Tibial nerve (tissue), 4 donors: ENCODE measurements at regions not wholly inside any gene's neighbourhood (a gene's known extent, or its start where the extent isn't known, plus 50 kb on each side); places are given as distances from the start of the nearest gene placed in this dataset.

ENCODE experiments used
- DNase-seq, 2 donors: peaks; one replicate each; pipeline ENCODE4 v3.0.0-alpha.2; 2019; ENCODE audit warnings: low spot score in 2 of 2
- H3K27ac ChIP-seq, 4 donors: fragments of 200-600 bp; sonication (generic) in 3 of 4; one replicate each; pipeline ENCODE4 v1.5.1; 2017 to 2019; ENCODE audit warnings: mild to moderate bottlenecking in 1 of 4
- H3K27me3 ChIP-seq, 2 donors: fragments of 200-600 bp; sonication (generic) in 1 of 2; one replicate each; pipeline versions ENCODE4 v1.5.1 to v1.6.0; 2017 to 2019
- H3K36me3 ChIP-seq, 3 donors: fragments of 200-600 bp; sonication (generic); one replicate each; pipeline ENCODE4 v1.5.1; 2018 to 2019
- H3K4me1 ChIP-seq, 4 donors: fragments of 200-600 bp; sonication (generic) in 3 of 4; one replicate each; pipeline ENCODE4 v1.5.1; 2017 to 2019
- H3K4me3 ChIP-seq, 4 donors: fragments of 200-600 bp; sonication (generic) in 3 of 4; one replicate each; pipeline ENCODE4 v1.5.1; 2017 to 2019; ENCODE audit warnings: mild to moderate bottlenecking in 1 of 4, moderate library complexity in 1 of 4
- H3K9me3 ChIP-seq, 4 donors: fragments of 200-600 bp; sonication (generic) in 3 of 4; one replicate each; pipeline ENCODE4 v1.5.1; 2017 to 2019
- EP300 ChIP-seq, 2 donors: sonication (generic); formaldehyde crosslinking; IDR thresholded peaks; one replicate each; pipeline ENCODE4 v1.6.1; 2017; ENCODE audit warnings: antibody characterized with exemption in 2 of 2, mild to moderate bottlenecking in 1 of 2
- POLR2A ChIP-seq, 2 donors: fragments of 450-650 bp; IDR thresholded peaks; one replicate each; pipeline ENCODE4 v1.6.1; 2017; ENCODE audit warnings: antibody characterized with exemption in 2 of 2, mild to moderate bottlenecking in 2 of 2, moderate library complexity in 2 of 2
- WGBS, 2 donors: methylation state at CpG; one replicate each; pipeline ENCODE4 v1.1.5; 2018; 5-methylcytosine and 5-hydroxymethylcytosine counted together
- TF ChIP-seq, protein P1 (sequence below), 5 experiments: fragments of 200-600 bp in 3 of 5; fragments of 450-650 bp in 2 of 5; sonication (generic) in 3 of 5; IDR thresholded peaks; one replicate each; pipeline ENCODE4 v1.5.1; 2016 to 2019; ENCODE audit warnings: antibody characterized with exemption in 5 of 5, mild to moderate bottlenecking in 3 of 5, moderate library complexity in 2 of 5

DNA sequence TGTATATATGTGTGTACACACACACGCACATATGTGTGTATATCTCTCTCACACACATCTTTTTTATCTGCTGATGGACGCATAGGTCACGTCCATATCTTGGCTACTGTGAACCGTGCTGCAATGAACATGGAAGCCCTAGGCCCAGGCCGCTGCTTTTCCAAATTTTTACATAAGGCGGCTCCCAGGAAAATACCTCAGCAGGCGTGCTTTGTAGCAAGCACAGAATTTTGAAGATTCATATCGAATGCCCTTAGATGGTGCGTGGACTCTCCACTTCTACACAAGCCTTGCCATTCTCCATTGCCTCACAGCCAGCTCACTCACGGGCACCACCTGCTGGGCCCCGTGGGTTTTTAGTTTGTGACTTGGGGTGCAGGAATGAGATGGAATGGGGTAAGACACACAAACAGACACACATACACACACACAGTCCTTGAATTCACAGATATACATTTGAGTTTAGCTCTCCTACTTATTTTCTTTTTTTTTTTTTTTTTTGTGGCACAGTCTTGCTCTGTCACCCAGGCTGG, 57.9 kb upstream of the RNF32 start:
- H3K4me1 ChIP-seq, result no peaks in the 10 kb centered on the region
- WGBS, 2 donors, result 96 to 98% methylated on average over 11 of the region's 11 CpGs
- peaks cover 0 to 30% (median 0%) of the 10 kb centered on the region in 3 donors for H3K36me3 ChIP-seq
- no peak overlapping the region for H3K27ac ChIP-seq
- H3K27me3 ChIP-seq, result no peaks in the 10 kb centered on the region
- no peak overlapping the region for H3K4me3 ChIP-seq
- H3K9me3 ChIP-seq, result peaks cover 0 to 16% (median 0%) of the 10 kb centered on the region in 4 donors
- DNase-seq, result no peak
- TF ChIP-seq POLR2A (IDR thresholded peaks at IDR 0.05) (no peak), EP300 (IDR thresholded peaks at IDR 0.05) (no peak)
- TF ChIP-seq, protein P1, sequence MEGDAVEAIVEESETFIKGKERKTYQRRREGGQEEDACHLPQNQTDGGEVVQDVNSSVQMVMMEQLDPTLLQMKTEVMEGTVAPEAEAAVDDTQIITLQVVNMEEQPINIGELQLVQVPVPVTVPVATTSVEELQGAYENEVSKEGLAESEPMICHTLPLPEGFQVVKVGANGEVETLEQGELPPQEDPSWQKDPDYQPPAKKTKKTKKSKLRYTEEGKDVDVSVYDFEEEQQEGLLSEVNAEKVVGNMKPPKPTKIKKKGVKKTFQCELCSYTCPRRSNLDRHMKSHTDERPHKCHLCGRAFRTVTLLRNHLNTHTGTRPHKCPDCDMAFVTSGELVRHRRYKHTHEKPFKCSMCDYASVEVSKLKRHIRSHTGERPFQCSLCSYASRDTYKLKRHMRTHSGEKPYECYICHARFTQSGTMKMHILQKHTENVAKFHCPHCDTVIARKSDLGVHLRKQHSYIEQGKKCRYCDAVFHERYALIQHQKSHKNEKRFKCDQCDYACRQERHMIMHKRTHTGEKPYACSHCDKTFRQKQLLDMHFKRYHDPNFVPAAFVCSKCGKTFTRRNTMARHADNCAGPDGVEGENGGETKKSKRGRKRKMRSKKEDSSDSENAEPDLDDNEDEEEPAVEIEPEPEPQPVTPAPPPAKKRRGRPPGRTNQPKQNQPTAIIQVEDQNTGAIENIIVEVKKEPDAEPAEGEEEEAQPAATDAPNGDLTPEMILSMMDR (IDR thresholded peaks at IDR 0.05), result no peak

DNA sequence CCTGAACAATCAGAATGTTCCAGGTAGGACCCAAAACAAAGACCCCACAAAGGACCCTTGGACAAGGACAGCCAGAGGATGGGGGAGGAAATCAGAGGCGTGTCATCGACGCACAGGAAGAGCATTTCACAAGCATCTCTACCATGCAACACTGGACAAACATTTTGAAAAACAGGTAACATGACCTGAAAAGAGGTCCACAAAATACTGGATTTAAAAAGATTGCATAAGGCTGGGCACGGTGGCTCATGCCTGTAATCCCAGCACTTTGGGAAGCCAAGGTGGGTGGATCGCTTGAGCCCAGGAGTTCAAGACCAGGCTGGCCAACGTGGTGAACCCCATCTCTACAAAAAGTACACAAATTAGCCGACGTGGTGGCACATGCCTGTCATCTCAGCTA, 60.5 kb upstream of the RNF32 start:
- DNase-seq, result no peak
- Histone ChIP-seq H3K27me3 (no peaks in the 10 kb centered on the region), H3K4me1 (no peaks in the 10 kb centered on the region), H3K36me3 (peaks cover 0 to 11% (median 0%) of the 10 kb centered on the region in 3 donors), H3K4me3 (no peak overlapping the region), H3K27ac (no peak overlapping the region), H3K9me3 (peaks cover 0 to 4% (median under 1%) of the 10 kb centered on the region in 4 donors)
- WGBS, 2 donors, result 89 to 92% methylated on average over 8 of the region's 8 CpGs
- no peak for TF ChIP-seq EP300 (IDR thresholded peaks at IDR 0.05)
- TF ChIP-seq, protein P1 (IDR thresholded peaks at IDR 0.05), result no peak
- no peak for TF ChIP-seq POLR2A (IDR thresholded peaks at IDR 0.05)

DNA sequence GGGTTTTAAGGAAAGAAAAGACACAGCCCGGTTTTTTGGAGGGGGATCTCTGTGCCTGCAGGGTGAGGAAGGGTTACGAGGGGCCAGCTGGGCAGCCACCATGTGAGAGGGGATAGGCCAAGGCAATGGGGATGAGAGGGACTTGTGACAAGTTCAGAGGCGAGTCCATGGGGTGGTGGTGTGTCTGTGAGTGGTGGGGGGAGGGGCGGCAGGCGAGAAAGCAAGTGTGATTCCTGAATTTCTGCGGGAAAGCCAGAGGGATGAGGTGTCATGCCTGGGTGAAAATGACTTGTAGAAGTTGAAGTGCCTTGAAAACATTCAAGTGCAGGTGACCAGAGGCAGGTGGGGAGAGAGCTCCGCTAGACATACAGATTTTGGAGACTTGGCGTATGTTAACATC, 61.0 kb upstream of the RNF32 start:
- no peak for TF ChIP-seq EP300 (IDR thresholded peaks at IDR 0.05)
- H3K27me3 ChIP-seq, result no peaks in the 10 kb centered on the region
- WGBS, 2 donors, result 64 to 78% methylated on average over 8 of the region's 8 CpGs

DNA sequence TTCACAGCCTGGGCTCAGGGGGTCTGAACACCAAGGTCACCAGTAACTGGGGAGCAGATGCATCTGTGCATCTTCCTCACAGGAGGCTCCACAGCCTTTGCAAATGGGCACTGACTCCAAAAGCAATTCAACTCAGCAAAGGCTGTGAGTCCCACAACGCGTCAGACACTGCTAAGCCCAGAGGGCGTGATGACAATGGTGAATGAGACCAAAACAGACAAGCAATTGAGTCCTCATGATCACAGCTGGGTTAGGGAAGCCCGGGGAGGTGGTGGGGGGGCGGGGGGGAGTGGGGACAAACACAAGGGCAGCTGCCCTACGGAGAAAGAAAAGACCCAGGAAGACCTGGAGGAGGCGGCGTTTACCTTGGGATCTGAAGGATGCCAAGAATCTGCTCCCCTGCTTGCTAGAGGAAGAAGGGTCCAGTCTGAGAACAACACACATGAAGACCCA, 61.6 kb upstream of the RNF32 start:
- Histone ChIP-seq H3K36me3 (peaks cover 0 to 10% (median 0%) of the 10 kb centered on the region in 3 donors), H3K27ac (no peak overlapping the region), H3K4me1 (no peaks in the 10 kb centered on the region), H3K27me3 (no peaks in the 10 kb centered on the region), H3K9me3 (peaks cover 0 to 11% (median 2%) of the 10 kb centered on the region in 4 donors), H3K4me3 (no peak overlapping the region)
- WGBS, 2 donors, result 46 to 54% methylated on average over 7 to 8 of the region's 8 CpGs
- DNase-seq, result no peak
- TF ChIP-seq, protein P1 (IDR thresholded peaks at IDR 0.05), result no peak
- TF ChIP-seq EP300 (IDR thresholded peaks at IDR 0.05), result no peak
- TF ChIP-seq POLR2A (IDR thresholded peaks at IDR 0.05), result no peak

More for the DNA sequence above, 61.0 kb upstream of the RNF32 start:
- H3K4me3 ChIP-seq, result no peak overlapping the region
- H3K4me1 ChIP-seq, result no peaks in the 10 kb centered on the region
- DNase-seq, result no peak
- no peak overlapping the region for H3K27ac ChIP-seq
- peaks cover 0 to 10% (median 0%) of the 10 kb centered on the region in 3 donors for H3K36me3 ChIP-seq
- peaks cover 0 to 5% (median 2%) of the 10 kb centered on the region in 4 donors for H3K9me3 ChIP-seq

DNA sequence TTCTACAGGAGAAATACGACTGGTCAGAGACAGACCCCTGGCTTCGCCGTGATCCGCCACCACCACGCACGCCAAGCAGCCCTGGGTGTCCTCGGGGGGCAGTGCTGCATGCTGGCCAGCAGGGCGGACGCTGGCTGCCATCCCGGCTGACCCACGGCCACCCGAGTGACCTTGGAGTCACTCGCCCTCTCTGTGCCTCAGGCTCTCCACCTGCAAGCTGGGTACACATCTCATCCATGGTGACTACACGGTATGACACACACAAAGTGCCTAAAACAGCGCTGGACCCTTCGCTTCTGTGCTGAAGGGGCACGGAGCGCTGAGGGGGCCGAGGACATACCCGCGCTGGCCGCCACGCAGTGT, 62.0 kb upstream of the RNF32 start:
- Histone ChIP-seq H3K9me3 (peaks cover 0 to 12% (median 2%) of the 10 kb centered on the region in 4 donors), H3K4me3 (no peak overlapping the region), H3K27ac (no peak overlapping the region), H3K36me3 (peaks cover 0 to 10% (median 0%) of the 10 kb centered on the region in 3 donors), H3K27me3 (no peaks in the 10 kb centered on the region), H3K4me1 (no peaks in the 10 kb centered on the region)
- WGBS, 2 donors, result 60 to 75% methylated on average over 13 to 17 of the region's 23 CpGs
- DNase-seq, result no peak
- no peak for TF ChIP-seq EP300 (IDR thresholded peaks at IDR 0.05)
- no peak for TF ChIP-seq POLR2A (IDR thresholded peaks at IDR 0.05)
- TF ChIP-seq, protein P1 (IDR thresholded peaks at IDR 0.05), result no peak
